ENCODE measurements at regions not wholly inside any gene's neighbourhood (a gene's known extent, or its start where the extent isn't known, plus 50 kb on each side); places are given as distances from the start of the nearest gene placed in this dataset.
"Not testable (repeated sequence)": the region's sequence is repeated elsewhere in the genome, so short reads cannot be mapped to it uniquely, and the experiment has no call there.

DNA sequence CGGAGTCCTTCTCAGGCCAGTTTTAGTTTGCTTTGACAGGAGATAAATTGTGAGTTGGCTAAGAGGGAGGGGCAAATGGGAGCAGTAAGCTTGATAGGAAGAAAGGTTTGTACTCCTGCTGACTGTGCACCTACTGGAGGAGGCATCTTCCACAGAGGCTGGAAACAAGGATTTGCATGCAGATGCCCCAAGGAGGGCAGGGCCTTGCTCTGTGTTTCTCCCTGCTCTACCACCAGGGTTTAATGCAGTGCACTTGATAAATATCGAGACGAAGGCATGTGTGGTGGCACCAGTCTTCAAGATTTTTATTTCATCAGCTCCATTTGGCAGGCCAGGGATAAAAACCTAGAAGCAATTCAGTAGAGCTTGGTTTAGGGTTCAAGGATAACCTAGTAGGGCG lies 210.5 kb upstream of the C16orf82 start:
- H3K27ac ChIP-seq (ENCODE audit: low read depth, low read length): no peak overlapping the region
- H3K36me3 ChIP-seq (ENCODE audit: control insufficient read depth, insufficient read depth, low read length): no peaks in the 10 kb centered on the region
- H3K9me3 ChIP-seq (ENCODE audit: control insufficient read depth, insufficient read depth, low read length): peaks cover 8% of the 10 kb centered on the region; the same call in 1 of the 2 replicates
- H3K4me3 ChIP-seq (ENCODE audit: low read depth, low read length): no peak overlapping the region
- H3K4me1 ChIP-seq (ENCODE audit: control insufficient read depth, insufficient read depth, low read length): no peaks in the 10 kb centered on the region
- H3K9ac ChIP-seq (ENCODE audit: low read depth, low read length): no peak overlapping the region
- H3K27me3 ChIP-seq (ENCODE audit: control insufficient read depth, insufficient read depth, low read length): no peaks in the 10 kb centered on the region

DNA sequence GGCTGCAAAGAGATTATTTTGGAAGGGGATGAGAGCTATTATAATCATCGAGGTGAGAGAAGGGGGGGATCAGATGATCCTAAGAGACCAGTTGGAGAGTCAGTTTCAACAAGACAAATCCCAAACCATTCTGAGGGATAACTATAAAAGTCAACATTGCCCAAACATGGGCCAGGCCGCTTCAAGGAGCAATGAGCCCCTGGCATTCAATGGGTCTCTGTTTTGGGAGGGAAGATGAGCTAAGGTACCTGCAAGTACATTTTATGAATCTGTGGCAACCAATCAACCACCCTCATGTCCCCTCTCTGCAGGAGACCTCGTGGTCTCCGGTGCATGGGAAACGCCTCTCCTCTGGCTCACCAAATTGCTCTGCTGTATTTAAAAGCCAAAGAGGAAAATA lies 209.9 kb upstream of the C16orf82 start:
- Histone ChIP-seq H3K4me1 (ENCODE audit: control insufficient read depth, insufficient read depth, low read length) (no peaks in the 10 kb centered on the region), H3K36me3 (ENCODE audit: control insufficient read depth, insufficient read depth, low read length) (no peaks in the 10 kb centered on the region), H3K9ac (ENCODE audit: low read depth, low read length) (no peak overlapping the region), H3K9me3 (ENCODE audit: control insufficient read depth, insufficient read depth, low read length) (peaks cover 13% of the 10 kb centered on the region; the same call in 1 of the 2 replicates), H3K27ac (ENCODE audit: low read depth, low read length) (no peak overlapping the region), H3K27me3 (ENCODE audit: control insufficient read depth, insufficient read depth, low read length) (no peaks in the 10 kb centered on the region), H3K4me3 (ENCODE audit: low read depth, low read length) (no peak overlapping the region)

DNA sequence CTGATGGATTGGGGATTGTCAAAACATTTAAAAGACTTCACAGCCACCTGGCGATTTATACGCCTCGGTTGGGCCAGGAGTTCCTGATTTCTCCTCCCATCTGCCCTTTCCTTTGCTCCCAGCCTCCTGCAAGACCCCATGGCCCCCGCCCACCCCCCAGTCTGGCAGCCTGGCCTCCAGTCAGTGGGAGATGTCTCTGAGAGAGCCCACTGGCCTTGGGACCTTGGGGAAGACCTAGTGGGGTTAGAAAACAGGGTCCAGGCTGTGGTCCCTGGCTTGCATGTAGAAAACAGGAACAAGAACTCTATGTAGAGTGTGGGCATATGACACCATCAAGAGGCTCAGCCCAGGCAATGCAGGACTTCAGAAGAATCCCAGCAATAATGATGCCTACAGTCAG lies 209.4 kb upstream of the C16orf82 start:
- no peak overlapping the region for H3K4me3 ChIP-seq (ENCODE audit: low read depth, low read length)
- H3K9ac ChIP-seq (ENCODE audit: low read depth, low read length): no peak overlapping the region

GRCh38 chr16:26860506-26860905 lies 206.2 kb upstream of the C16orf82 start:
- Histone ChIP-seq H3K9me3 (ENCODE audit: control insufficient read depth, insufficient read depth, low read length) (peaks cover 15% of the 10 kb centered on the region; the same call in 1 of the 2 replicates), H3K4me3 (ENCODE audit: low read depth, low read length) (no peak overlapping the region), H3K36me3 (ENCODE audit: control insufficient read depth, insufficient read depth, low read length) (no peaks in the 10 kb centered on the region), H3K27ac (ENCODE audit: low read depth, low read length) (no peak overlapping the region), H3K27me3 (ENCODE audit: control insufficient read depth, insufficient read depth, low read length) (no peaks in the 10 kb centered on the region), H3K9ac (ENCODE audit: low read depth, low read length) (no peak overlapping the region), H3K4me1 (ENCODE audit: control insufficient read depth, insufficient read depth, low read length) (no peaks in the 10 kb centered on the region)

More for the DNA sequence above, 209.4 kb upstream of the C16orf82 start:
- Histone ChIP-seq H3K36me3 (ENCODE audit: control insufficient read depth, insufficient read depth, low read length) (no peaks in the 10 kb centered on the region), H3K27ac (ENCODE audit: low read depth, low read length) (no peak overlapping the region), H3K27me3 (ENCODE audit: control insufficient read depth, insufficient read depth, low read length) (no peaks in the 10 kb centered on the region), H3K9me3 (ENCODE audit: control insufficient read depth, insufficient read depth, low read length) (peaks cover 15% of the 10 kb centered on the region; the same call in 1 of the 2 replicates), H3K4me1 (ENCODE audit: control insufficient read depth, insufficient read depth, low read length) (no peaks in the 10 kb centered on the region)

DNA sequence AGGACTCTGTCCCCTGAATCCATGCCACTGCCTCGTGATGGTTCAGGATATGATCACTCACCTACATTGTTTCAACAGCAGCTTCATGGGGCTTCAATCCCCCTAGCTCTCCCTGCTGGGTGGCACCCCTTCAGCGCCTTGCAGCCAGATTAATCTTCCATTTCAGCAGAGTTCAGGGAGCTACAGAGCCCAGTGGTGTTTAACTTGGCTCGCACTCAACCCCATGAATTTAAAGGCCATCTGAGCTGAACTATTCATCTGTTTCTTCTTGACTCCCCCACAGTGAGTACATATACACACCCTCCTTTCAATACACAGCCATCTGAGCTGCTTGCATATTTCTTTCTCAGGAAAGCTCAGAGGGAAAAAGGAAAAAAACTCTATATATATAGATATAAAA lies 202.8 kb upstream of the C16orf82 start:
- H3K4me3 ChIP-seq (ENCODE audit: low read depth, low read length): no peak overlapping the region

GRCh38 chr16:26874318-26874717 lies 192.4 kb upstream of the C16orf82 start:
- not testable (repeated sequence) for H3K27ac ChIP-seq (ENCODE audit: low read depth, low read length); H3K9me3 ChIP-seq (ENCODE audit: control insufficient read depth, insufficient read depth, low read length); H3K27me3 ChIP-seq (ENCODE audit: control insufficient read depth, insufficient read depth, low read length); H3K36me3 ChIP-seq (ENCODE audit: control insufficient read depth, insufficient read depth, low read length); H3K4me1 ChIP-seq (ENCODE audit: control insufficient read depth, insufficient read depth, low read length); H3K4me3 ChIP-seq (ENCODE audit: low read depth, low read length); H3K9ac ChIP-seq (ENCODE audit: low read depth, low read length)

More for the DNA sequence above, 202.8 kb upstream of the C16orf82 start:
- H3K9ac ChIP-seq (ENCODE audit: low read depth, low read length): no peak overlapping the region
- H3K36me3 ChIP-seq (ENCODE audit: control insufficient read depth, insufficient read depth, low read length): no peaks in the 10 kb centered on the region
- no peaks in the 10 kb centered on the region for H3K27me3 ChIP-seq (ENCODE audit: control insufficient read depth, insufficient read depth, low read length)
- peaks cover 15% of the 10 kb centered on the region; the same call in 1 of the 2 replicates for H3K9me3 ChIP-seq (ENCODE audit: control insufficient read depth, insufficient read depth, low read length)
- no peaks in the 10 kb centered on the region for H3K4me1 ChIP-seq (ENCODE audit: control insufficient read depth, insufficient read depth, low read length)
- no peak overlapping the region for H3K27ac ChIP-seq (ENCODE audit: low read depth, low read length)

- H3K27me3 ChIP-seq (ENCODE audit: control insufficient read depth, insufficient read depth, low read length): no peaks in the 10 kb centered on the region
- no peak overlapping the region for H3K27ac ChIP-seq (ENCODE audit: low read depth, low read length)
- H3K4me1 ChIP-seq (ENCODE audit: control insufficient read depth, insufficient read depth, low read length): no peaks in the 10 kb centered on the region
- no peak overlapping the region for H3K4me3 ChIP-seq (ENCODE audit: low read depth, low read length)
- H3K9me3 ChIP-seq (ENCODE audit: control insufficient read depth, insufficient read depth, low read length): no peaks in the 10 kb centered on the region
- H3K9ac ChIP-seq (ENCODE audit: low read depth, low read length): no peak overlapping the region
- no peaks in the 10 kb centered on the region for H3K36me3 ChIP-seq (ENCODE audit: control insufficient read depth, insufficient read depth, low read length)
Measured at GRCh38 chr16:26877421-26877820, 189.3 kb upstream of the C16orf82 start.

GRCh38 chr16:26885674-26886073 lies 181.1 kb upstream of the C16orf82 start:
- Histone ChIP-seq H3K9me3 (ENCODE audit: control insufficient read depth, insufficient read depth, low read length) (peaks cover 7% of the 10 kb centered on the region), H3K4me3 (ENCODE audit: low read depth, low read length) (no peak overlapping the region), H3K36me3 (ENCODE audit: control insufficient read depth, insufficient read depth, low read length) (no peaks in the 10 kb centered on the region), H3K27me3 (ENCODE audit: control insufficient read depth, insufficient read depth, low read length) (no peaks in the 10 kb centered on the region), H3K4me1 (ENCODE audit: control insufficient read depth, insufficient read depth, low read length) (no peaks in the 10 kb centered on the region), H3K9ac (ENCODE audit: low read depth, low read length) (no peak overlapping the region), H3K27ac (ENCODE audit: low read depth, low read length) (no peak overlapping the region)

DNA sequence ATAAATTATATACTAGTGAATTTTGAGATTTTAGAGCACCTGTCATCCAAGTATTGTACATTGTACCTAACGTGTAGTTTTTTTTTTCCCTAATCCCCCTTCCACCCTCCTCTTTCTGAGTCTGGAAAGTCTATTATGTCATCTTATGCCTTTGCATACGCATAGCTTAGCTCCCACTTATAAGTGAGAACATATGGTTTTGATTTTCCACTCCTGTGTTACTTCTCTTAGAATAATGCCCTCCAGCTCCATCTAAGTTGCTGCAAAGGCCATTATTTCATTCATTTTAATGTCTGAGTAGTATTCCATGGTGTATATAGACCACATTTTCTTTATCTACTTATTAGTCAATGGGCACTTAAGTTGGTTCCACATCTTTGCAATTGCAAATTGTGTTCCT lies 177.0 kb upstream of the C16orf82 start:
- Histone ChIP-seq H3K4me1 (ENCODE audit: control insufficient read depth, insufficient read depth, low read length) (no peaks in the 10 kb centered on the region), H3K4me3 (ENCODE audit: low read depth, low read length) (no peak overlapping the region), H3K9me3 (ENCODE audit: control insufficient read depth, insufficient read depth, low read length) (peaks cover 5% of the 10 kb centered on the region), H3K27ac (ENCODE audit: low read depth, low read length) (no peak overlapping the region), H3K36me3 (ENCODE audit: control insufficient read depth, insufficient read depth, low read length) (no peaks in the 10 kb centered on the region), H3K9ac (ENCODE audit: low read depth, low read length) (no peak overlapping the region), H3K27me3 (ENCODE audit: control insufficient read depth, insufficient read depth, low read length) (no peaks in the 10 kb centered on the region)

DNA sequence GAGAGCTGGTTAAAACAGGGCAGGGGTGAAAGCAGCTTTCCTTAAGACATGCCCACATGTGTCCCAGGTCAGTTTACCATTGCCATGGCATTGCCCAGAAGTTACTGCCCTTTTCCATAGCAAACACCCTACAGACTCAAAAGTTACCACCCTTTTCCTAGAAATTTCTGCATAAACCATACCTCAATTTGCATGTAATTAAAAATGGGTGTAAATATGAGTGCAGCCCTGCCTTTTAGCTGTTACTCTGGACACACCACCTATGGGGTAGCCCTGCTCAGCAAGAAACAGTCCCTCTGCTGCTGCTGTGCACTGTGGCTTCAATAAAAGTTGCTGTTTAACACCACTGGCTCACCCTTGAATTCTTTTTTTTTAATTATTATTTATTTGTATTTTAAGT lies 168.5 kb upstream of the C16orf82 start:
- Histone ChIP-seq H3K9ac (ENCODE audit: low read depth, low read length) (no peak overlapping the region), H3K27ac (ENCODE audit: low read depth, low read length) (no peak overlapping the region), H3K36me3 (ENCODE audit: control insufficient read depth, insufficient read depth, low read length) (no peaks in the 10 kb centered on the region), H3K9me3 (ENCODE audit: control insufficient read depth, insufficient read depth, low read length) (no peaks in the 10 kb centered on the region), H3K4me3 (ENCODE audit: low read depth, low read length) (no peak overlapping the region), H3K27me3 (ENCODE audit: control insufficient read depth, insufficient read depth, low read length) (no peaks in the 10 kb centered on the region), H3K4me1 (ENCODE audit: control insufficient read depth, insufficient read depth, low read length) (no peaks in the 10 kb centered on the region)

DNA sequence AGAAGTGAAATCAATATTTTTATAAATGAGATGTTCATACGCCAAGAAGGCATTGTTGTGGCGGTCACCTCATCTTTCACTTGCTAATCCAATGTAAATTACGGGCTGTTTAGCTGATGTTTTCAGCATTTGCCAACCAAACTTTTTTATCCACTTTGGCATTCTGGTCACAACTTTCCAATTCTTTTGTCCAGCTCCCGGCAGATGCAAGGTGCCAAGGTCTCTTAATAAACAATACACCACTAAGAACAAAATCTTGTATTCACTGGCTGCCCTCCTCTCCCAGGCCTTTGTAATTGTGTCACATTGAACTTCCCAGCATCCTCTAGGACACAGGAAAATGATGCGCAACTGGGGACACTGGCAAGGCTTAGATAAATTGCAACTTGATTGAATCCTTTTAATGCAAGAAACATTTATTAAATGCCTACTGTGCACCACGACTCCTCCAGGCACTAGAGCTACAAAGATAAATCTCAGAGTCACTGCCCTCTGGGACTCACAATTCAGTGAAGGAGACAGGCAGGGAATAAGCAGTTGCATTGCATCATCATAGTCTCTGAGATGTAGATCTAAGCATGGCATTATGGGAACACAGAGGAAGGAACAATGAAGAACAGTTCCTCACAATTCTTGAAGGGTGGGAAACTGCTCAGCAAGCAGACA lies 165.4 kb upstream of the C16orf82 start:
- Histone ChIP-seq H3K27me3 (ENCODE audit: control insufficient read depth, insufficient read depth, low read length) (no peaks in the 10 kb centered on the region), H3K9me3 (ENCODE audit: control insufficient read depth, insufficient read depth, low read length) (no peaks in the 10 kb centered on the region), H3K36me3 (ENCODE audit: control insufficient read depth, insufficient read depth, low read length) (no peaks in the 10 kb centered on the region), H3K9ac (ENCODE audit: low read depth, low read length) (no peak overlapping the region), H3K4me1 (ENCODE audit: control insufficient read depth, insufficient read depth, low read length) (no peaks in the 10 kb centered on the region), H3K27ac (ENCODE audit: low read depth, low read length) (no peak overlapping the region), H3K4me3 (ENCODE audit: low read depth, low read length) (no peak overlapping the region)

Data from HUES48 (cell line).